ENCODE measurements at regions not wholly inside any gene's neighbourhood (a gene's known extent, or its start where the extent isn't known, plus 50 kb on each side); places are given as distances from the start of the nearest gene placed in this dataset.

DNA sequence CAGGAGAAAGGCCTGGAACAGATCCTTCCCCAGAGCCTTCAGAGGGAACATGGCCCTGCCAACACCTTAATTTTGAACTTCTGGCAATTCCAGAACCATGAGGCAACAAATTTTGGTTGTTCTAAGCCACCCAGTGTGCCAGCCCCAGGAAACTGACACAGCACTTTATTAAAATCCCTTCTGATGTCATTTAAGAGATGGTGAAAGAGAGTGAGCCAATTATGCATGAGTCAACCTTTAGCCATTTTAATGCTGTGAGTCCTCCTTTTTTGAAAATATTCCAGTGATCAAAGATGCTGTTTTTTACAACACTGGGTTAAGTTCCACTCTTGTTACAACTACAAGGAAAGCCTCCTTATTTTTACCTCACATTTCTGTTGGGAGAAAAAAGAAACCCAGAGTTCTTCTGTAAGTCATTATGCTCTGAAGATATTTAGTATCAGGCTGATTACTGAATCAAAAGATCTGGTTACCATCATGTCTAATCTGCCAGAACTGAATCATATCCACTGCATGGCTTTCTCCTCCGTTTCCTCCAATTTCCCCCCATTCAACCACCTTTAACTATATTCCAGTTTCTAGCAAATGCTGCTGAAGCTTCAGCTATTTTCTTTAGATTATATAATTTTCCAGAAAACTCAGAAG is 235.4 kb downstream of the TXNL1 start:
- Histone ChIP-seq H3K36me3 (ENCODE audit: control insufficient read depth in 2 of 2, insufficient read depth in 1 of 2, low read length in 2 of 2) (no peaks in the 10 kb centered on the region), H3K9me3 (ENCODE audit: control insufficient read depth, insufficient read depth, low read depth, low read length) (no peaks in the 10 kb centered on the region), H3K27ac (ENCODE audit: extremely low read depth, low read depth, low read length) (no peak overlapping the region), H3K4me1 (ENCODE audit: control insufficient read depth, insufficient read depth, low read length) (no peaks in the 10 kb centered on the region), H3K4me3 (ENCODE audit: low read depth, low read length) (no peak overlapping the region)
- CTCF ChIA-PET: no interaction called here
- TF ChIP-seq KLF17 (tag by site-specific recombination; IDR thresholded peaks at IDR 0.05) (no peak), ZNF433 (tag by site-specific recombination; IDR thresholded peaks at IDR 0.05; ENCODE audit: low read depth) (no peak), CTCF (tag by site-specific recombination; IDR thresholded peaks at IDR 0.05) (no peak), ZNF354C (tag by site-specific recombination; IDR thresholded peaks at IDR 0.05; ENCODE audit: borderline replicate concordance, low read depth) (no peak), ZNF660 (tag by site-specific recombination; IDR thresholded peaks at IDR 0.05) (no peak), ZNF555 (tag by site-specific recombination; conservative IDR thresholded peaks at IDR 0.05) (no peak), SP3 (tag by site-specific recombination; IDR thresholded peaks at IDR 0.05) (no peak), ZNF133 (tag by site-specific recombination; IDR thresholded peaks at IDR 0.05) (no peak), ZNF792 (tag by site-specific recombination; IDR thresholded peaks at IDR 0.05) (no peak)
- TF ChIP-seq, protein P1, sequence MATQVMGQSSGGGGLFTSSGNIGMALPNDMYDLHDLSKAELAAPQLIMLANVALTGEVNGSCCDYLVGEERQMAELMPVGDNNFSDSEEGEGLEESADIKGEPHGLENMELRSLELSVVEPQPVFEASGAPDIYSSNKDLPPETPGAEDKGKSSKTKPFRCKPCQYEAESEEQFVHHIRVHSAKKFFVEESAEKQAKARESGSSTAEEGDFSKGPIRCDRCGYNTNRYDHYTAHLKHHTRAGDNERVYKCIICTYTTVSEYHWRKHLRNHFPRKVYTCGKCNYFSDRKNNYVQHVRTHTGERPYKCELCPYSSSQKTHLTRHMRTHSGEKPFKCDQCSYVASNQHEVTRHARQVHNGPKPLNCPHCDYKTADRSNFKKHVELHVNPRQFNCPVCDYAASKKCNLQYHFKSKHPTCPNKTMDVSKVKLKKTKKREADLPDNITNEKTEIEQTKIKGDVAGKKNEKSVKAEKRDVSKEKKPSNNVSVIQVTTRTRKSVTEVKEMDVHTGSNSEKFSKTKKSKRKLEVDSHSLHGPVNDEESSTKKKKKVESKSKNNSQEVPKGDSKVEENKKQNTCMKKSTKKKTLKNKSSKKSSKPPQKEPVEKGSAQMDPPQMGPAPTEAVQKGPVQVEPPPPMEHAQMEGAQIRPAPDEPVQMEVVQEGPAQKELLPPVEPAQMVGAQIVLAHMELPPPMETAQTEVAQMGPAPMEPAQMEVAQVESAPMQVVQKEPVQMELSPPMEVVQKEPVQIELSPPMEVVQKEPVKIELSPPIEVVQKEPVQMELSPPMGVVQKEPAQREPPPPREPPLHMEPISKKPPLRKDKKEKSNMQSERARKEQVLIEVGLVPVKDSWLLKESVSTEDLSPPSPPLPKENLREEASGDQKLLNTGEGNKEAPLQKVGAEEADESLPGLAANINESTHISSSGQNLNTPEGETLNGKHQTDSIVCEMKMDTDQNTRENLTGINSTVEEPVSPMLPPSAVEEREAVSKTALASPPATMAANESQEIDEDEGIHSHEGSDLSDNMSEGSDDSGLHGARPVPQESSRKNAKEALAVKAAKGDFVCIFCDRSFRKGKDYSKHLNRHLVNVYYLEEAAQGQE (tag by site-specific recombination; IDR thresholded peaks at IDR 0.05): no peak
- TF ChIP-seq, protein P2, sequence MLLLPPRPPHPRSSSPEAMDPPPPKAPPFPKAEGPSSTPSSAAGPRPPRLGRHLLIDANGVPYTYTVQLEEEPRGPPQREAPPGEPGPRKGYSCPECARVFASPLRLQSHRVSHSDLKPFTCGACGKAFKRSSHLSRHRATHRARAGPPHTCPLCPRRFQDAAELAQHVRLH (tag by site-specific recombination; IDR thresholded peaks at IDR 0.05): no peak
- TF ChIP-seq, protein P3, sequence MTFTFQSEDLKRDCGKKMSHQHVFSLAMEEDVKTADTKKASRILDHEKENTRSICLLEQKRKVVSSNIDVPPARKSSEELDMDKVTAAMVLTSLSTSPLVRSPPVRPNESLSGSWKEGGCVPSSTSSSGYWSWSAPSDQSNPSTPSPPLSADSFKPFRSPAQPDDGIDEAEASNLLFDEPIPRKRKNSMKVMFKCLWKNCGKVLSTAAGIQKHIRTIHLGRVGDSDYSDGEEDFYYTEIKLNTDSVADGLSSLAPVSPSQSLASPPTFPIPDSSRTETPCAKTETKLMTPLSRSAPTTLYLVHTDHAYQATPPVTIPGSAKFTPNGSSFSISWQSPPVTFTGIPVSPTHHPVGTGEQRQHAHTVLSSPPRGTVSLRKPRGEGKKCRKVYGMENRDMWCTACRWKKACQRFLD (tag by site-specific recombination; IDR thresholded peaks at IDR 0.05): no peak
- POLR2A ChIA-PET: no interaction called here

DNA sequence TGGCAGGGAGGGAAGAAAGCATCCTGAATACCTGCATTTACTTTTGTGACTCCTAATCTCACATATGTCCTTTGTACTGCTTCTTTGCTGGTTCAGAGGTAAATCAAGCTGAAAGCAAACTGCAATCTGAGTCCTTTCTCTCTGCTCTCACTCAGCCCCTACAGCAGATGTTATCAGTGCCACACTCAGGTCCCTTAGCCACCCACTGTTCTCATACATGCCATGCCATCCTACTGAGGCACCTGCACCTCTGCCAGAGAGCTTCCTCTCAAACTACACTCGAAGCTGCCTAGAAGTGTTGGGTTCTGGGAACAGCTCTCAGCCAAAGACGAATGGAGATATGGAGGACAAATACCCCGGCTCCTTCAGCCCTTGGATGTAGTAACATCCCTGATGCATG is 244.5 kb downstream of the TXNL1 start:
- Histone ChIP-seq H3K4me1 (ENCODE audit: control insufficient read depth, insufficient read depth, low read length) (no peaks in the 10 kb centered on the region), H3K36me3 (ENCODE audit: control insufficient read depth in 2 of 2, insufficient read depth in 1 of 2, low read length in 2 of 2) (no peaks in the 10 kb centered on the region), H3K9me3 (ENCODE audit: control insufficient read depth, insufficient read depth, low read depth, low read length) (no peaks in the 10 kb centered on the region), H3K27ac (ENCODE audit: extremely low read depth, low read depth, low read length) (no peak overlapping the region), H3K4me3 (ENCODE audit: low read depth, low read length) (no peak overlapping the region)
- ChIA-PET CTCF (no interaction called here), POLR2A (no interaction called here)
- TF ChIP-seq ZNF292 (tag by site-specific recombination; IDR thresholded peaks at IDR 0.05; ENCODE audit: borderline replicate concordance, low read depth) (no peak), ZNF202 (tag by site-specific recombination; IDR thresholded peaks at IDR 0.05; ENCODE audit: borderline replicate concordance) (no peak), ZNF19 (tag by site-specific recombination; IDR thresholded peaks at IDR 0.05; ENCODE audit: low read depth) (no peak), ZNF366 (tag by site-specific recombination; conservative IDR thresholded peaks at IDR 0.05) (no peak), YY1 (tag by site-specific recombination; IDR thresholded peaks at IDR 0.05) (no peak), KLF16 (tag by site-specific recombination; IDR thresholded peaks at IDR 0.05) (no peak), ZNF37A (tag by site-specific recombination; IDR thresholded peaks at IDR 0.05) (no peak), ZBTB49 (tag by site-specific recombination; IDR thresholded peaks at IDR 0.05; ENCODE audit: low read depth) (no peak), ZNF585B (tag by site-specific recombination; IDR thresholded peaks at IDR 0.05) (no peak), KLF9 (tag by site-specific recombination; IDR thresholded peaks at IDR 0.05; ENCODE audit: low read depth) (no peak), ZNF768 (tag by site-specific recombination; IDR thresholded peaks at IDR 0.05) (no peak)
- TF ChIP-seq, protein P4, sequence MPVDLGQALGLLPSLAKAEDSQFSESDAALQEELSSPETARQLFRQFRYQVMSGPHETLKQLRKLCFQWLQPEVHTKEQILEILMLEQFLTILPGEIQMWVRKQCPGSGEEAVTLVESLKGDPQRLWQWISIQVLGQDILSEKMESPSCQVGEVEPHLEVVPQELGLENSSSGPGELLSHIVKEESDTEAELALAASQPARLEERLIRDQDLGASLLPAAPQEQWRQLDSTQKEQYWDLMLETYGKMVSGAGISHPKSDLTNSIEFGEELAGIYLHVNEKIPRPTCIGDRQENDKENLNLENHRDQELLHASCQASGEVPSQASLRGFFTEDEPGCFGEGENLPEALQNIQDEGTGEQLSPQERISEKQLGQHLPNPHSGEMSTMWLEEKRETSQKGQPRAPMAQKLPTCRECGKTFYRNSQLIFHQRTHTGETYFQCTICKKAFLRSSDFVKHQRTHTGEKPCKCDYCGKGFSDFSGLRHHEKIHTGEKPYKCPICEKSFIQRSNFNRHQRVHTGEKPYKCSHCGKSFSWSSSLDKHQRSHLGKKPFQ (tag by site-specific recombination; IDR thresholded peaks at IDR 0.05): no peak
